ENCODE measurements at regions not wholly inside any gene's neighbourhood (a gene's known extent, or its start where the extent isn't known, plus 50 kb on each side); places are given as distances from the start of the nearest gene placed in this dataset.

DNA sequence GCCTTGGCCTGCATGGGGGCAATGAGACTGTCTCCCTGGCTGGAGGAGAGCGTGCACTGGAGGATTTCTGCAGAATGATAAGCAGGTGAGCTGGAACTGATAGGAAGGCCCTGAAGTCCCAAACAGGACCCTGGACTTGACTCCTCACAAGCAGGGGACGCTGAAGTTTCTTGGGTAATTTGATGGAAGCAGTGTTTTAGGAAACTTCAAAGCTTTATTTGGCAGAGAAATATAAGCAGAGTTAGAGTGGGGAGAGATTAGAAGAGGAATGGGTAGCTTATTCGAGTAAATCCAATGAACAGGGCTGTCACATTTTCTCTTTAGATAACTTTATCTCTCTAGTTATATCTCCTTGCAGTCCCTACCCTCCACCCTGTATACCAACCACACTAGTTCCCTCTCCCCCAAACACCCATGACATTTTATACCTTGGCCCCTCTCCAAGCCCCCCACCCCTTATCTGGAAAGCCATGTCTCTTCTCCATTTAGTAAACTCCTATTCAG is 73.6 kb upstream of the IGFBP5 start:
- Histone ChIP-seq H2BK120ac (replicated peaks; ENCODE audit: low read depth, low read length) (no peak overlapping the region), H3K4me3 (ENCODE audit: extremely low read depth in 1 of 4, insufficient read depth in 2 of 4, low read depth in 3 of 4, low read length in 4 of 4) (no peak overlapping the region), H3K4me1 (replicated peaks in 1 of 4; ENCODE audit: control insufficient read depth in 3 of 4, insufficient read depth in 4 of 4, low read length in 3 of 4) (peaks cover 2 to 15% (median 6%) of the 10 kb centered on the region in 4 experiments; a peak in 5 of 7 replicates), H3K79me1 (ENCODE audit: low read depth, low read length) (no peaks in the 10 kb centered on the region), H2BK20ac (ENCODE audit: low read length) (no peak overlapping the region), H2AK5ac (ENCODE audit: low read depth, low read length) (no peak overlapping the region), H3K18ac (ENCODE audit: extremely low read depth, low read length) (no peak overlapping the region), H3K36me3 (ENCODE audit: control insufficient read depth in 2 of 4, insufficient read depth in 4 of 4, low read length in 3 of 4) (no peaks in the 10 kb centered on the region), H3K27ac (ENCODE audit: low read depth, low read length) (no peak overlapping the region), H3K14ac (ENCODE audit: insufficient read length) (no peak overlapping the region), H2AFZ (ENCODE audit: low read length) (no peak overlapping the region), H3K4ac (replicated peaks; ENCODE audit: insufficient read length, low read depth, low read length) (no peak overlapping the region), H4K91ac (replicated peaks; ENCODE audit: insufficient read length, low read length) (no peak overlapping the region), H3K9ac (replicated peaks in 1 of 4; ENCODE audit: extremely low read depth in 1 of 4, low read depth in 3 of 4, low read length in 3 of 4) (no peak overlapping the region), H3K23ac (ENCODE audit: insufficient read length) (no peak overlapping the region), H2BK12ac (ENCODE audit: low read depth, low read length) (no peak overlapping the region), H4K8ac (ENCODE audit: extremely low read depth, insufficient read depth, low read length) (no peak overlapping the region), H2BK5ac (ENCODE audit: low read depth, low read length) (no peak overlapping the region), H3K27me3 (replicated peaks in 1 of 4; ENCODE audit: control insufficient read depth in 3 of 4, extremely low read depth in 1 of 4, insufficient read depth in 3 of 4, low read length in 3 of 4) (no peaks in the 10 kb centered on the region), H3K79me2 (ENCODE audit: control insufficient read depth in 1 of 2, insufficient read depth in 2 of 2, low read length in 2 of 2) (no peaks in the 10 kb centered on the region; a peak in 1 of 4 replicates), H3K9me3 (ENCODE audit: insufficient read depth in 2 of 2, low read depth in 1 of 2, low read length in 1 of 2) (no peaks in the 10 kb centered on the region), H3K23me2 (ENCODE audit: low read depth, low read length) (no peaks in the 10 kb centered on the region), H3K4me2 (ENCODE audit: insufficient read depth in 1 of 2, low read depth in 2 of 2, low read length in 2 of 2) (no peak overlapping the region), H3K56ac (replicated peaks; ENCODE audit: insufficient read length, low read depth, low read length) (no peak overlapping the region), H4K5ac (ENCODE audit: insufficient read length, low read depth, low read length) (no peak overlapping the region), H2BK15ac (ENCODE audit: low read length) (no peak overlapping the region), H4K20me1 (replicated peaks in 1 of 2; ENCODE audit: control insufficient read depth in 1 of 2, insufficient read depth in 2 of 2, low read length in 2 of 2) (no peaks in the 10 kb centered on the region)
- DNase-seq (ENCODE audit: low read depth in 1 of 2, low spot score in 2 of 2) = no peak
- 95% methylated on average over 3 of the region's 3 CpGs; no CpG with 5 or more reads in 1 of the 2 experiments for WGBS, 2 experiments (ENCODE audit: extremely low coverage in 1 of 2, insufficient coverage in 1 of 2, insufficient read length in 1 of 2, insufficient replicate concordance in 2 of 2, low coverage in 1 of 2, low lambda C conversion rate in 2 of 2, missing lambda C conversion rate in 1 of 2)
- no peak for FAIRE-seq
- ChIA-PET POLR2A (ENCODE audit: partially characterized antibody) (no interaction called here), CTCF (ENCODE audit: partially characterized antibody) (interaction anchor here (0.6 to 3.9 kb wide), 9 partner anchors 9 to 374 kb away, joined by 3 to 23 read pairs (median 4); no protein-coding TSS in a partner anchor)
- TF ChIP-seq RXRA (IDR thresholded peaks at IDR 0.05; ENCODE audit: insufficient read depth, low read depth, low read length) (no peak), CHD2 (IDR thresholded peaks at IDR 0.05; ENCODE audit: low read length) (no peak), CHD1 (IDR thresholded peaks at IDR 0.05; ENCODE audit: low read depth, low read length) (no peak), GABPA (IDR thresholded peaks at IDR 0.05; ENCODE audit: borderline replicate concordance, insufficient read depth, low read length) (no peak), CREB1 (IDR thresholded peaks at IDR 0.05) (no peak), SP4 (IDR thresholded peaks at IDR 0.05; ENCODE audit: low read length) (no peak), KDM5A (IDR thresholded peaks at IDR 0.05; ENCODE audit: low read length) (no peak), SIRT6 (IDR thresholded peaks at IDR 0.05; ENCODE audit: low read length) (no peak), EGR1 (IDR thresholded peaks at IDR 0.05; ENCODE audit: borderline replicate concordance, low read depth, low read length) (no peak), TAF7 (optimal IDR thresholded peaks at IDR 0.05; ENCODE audit: borderline replicate concordance, low read depth, low read length) (no peak), PHF8 (conservative IDR thresholded peaks at IDR 0.05; ENCODE audit: low read depth, low read length) (no peak), TEAD4 (IDR thresholded peaks at IDR 0.05; ENCODE audit: low read depth, low read length) (no peak)
- TF ChIP-seq, protein P1, sequence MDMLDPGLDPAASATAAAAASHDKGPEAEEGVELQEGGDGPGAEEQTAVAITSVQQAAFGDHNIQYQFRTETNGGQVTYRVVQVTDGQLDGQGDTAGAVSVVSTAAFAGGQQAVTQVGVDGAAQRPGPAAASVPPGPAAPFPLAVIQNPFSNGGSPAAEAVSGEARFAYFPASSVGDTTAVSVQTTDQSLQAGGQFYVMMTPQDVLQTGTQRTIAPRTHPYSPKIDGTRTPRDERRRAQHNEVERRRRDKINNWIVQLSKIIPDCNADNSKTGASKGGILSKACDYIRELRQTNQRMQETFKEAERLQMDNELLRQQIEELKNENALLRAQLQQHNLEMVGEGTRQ (IDR thresholded peaks at IDR 0.05; ENCODE audit: low read length) = no peak
- TF ChIP-seq, protein P2, sequence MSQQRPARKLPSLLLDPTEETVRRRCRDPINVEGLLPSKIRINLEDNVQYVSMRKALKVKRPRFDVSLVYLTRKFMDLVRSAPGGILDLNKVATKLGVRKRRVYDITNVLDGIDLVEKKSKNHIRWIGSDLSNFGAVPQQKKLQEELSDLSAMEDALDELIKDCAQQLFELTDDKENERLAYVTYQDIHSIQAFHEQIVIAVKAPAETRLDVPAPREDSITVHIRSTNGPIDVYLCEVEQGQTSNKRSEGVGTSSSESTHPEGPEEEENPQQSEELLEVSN (IDR thresholded peaks at IDR 0.05) = no peak

All from H1 (cell line).